Mesothelial cell of epicardium (in vitro differentiated cells): ENCODE measurements at regions not wholly inside any gene's neighbourhood (a gene's known extent, or its start where the extent isn't known, plus 50 kb on each side); places are given as distances from the start of the nearest gene placed in this dataset.

Experiments used
- DNase-seq, 2 experiments: peaks; one replicate each; pipeline ENCODE4 v3.0.0; 2021; ENCODE audit warnings: low spot score in 2 of 2; ENCODE audit not compliant: unreplicated experiment in 2 of 2
- H3K27ac Mint-ChIP-seq: 2 replicates; pipeline ENCODE4 v1.8.0; 2021; ENCODE audit warnings: mixed read lengths
- H3K27me3 Mint-ChIP-seq: 2 replicates; pipeline ENCODE4 v1.8.0; 2021; ENCODE audit warnings: low read depth, mixed read lengths
- H3K36me3 Mint-ChIP-seq: 2 replicates; pipeline ENCODE4 v1.8.0; 2021; ENCODE audit warnings: mixed read lengths
- H3K4me1 Mint-ChIP-seq: 2 replicates; pipeline ENCODE4 v1.8.0; 2021; ENCODE audit warnings: mixed read lengths
- H3K4me3 Mint-ChIP-seq: 2 replicates; pipeline ENCODE4 v1.8.0; 2021; ENCODE audit warnings: mild to moderate bottlenecking, moderate library complexity, mixed read lengths
- H3K9me3 Mint-ChIP-seq: 2 replicates; pipeline ENCODE4 v1.8.0; 2021; ENCODE audit warnings: mixed read lengths
- TF ChIP-seq, protein P1 (sequence below): fragments of 200-600 bp; sonication (generic); IDR thresholded peaks from one replicate; pipeline ENCODE4 v1.5.0; 2021; ENCODE audit warnings: antibody characterized with exemption; ENCODE audit not compliant: unreplicated experiment

GRCh38 chr2:14806613-14807012, 174.1 kb downstream of the LRATD1 start:
- H3K4me3 Mint-ChIP-seq: no peak overlapping the region
- no peaks in the 10 kb centered on the region for H3K36me3 Mint-ChIP-seq
- no peak for DNase-seq
- no peaks in the 10 kb centered on the region for H3K27me3 Mint-ChIP-seq
- no peak overlapping the region for H3K27ac Mint-ChIP-seq
- TF ChIP-seq, protein P1, sequence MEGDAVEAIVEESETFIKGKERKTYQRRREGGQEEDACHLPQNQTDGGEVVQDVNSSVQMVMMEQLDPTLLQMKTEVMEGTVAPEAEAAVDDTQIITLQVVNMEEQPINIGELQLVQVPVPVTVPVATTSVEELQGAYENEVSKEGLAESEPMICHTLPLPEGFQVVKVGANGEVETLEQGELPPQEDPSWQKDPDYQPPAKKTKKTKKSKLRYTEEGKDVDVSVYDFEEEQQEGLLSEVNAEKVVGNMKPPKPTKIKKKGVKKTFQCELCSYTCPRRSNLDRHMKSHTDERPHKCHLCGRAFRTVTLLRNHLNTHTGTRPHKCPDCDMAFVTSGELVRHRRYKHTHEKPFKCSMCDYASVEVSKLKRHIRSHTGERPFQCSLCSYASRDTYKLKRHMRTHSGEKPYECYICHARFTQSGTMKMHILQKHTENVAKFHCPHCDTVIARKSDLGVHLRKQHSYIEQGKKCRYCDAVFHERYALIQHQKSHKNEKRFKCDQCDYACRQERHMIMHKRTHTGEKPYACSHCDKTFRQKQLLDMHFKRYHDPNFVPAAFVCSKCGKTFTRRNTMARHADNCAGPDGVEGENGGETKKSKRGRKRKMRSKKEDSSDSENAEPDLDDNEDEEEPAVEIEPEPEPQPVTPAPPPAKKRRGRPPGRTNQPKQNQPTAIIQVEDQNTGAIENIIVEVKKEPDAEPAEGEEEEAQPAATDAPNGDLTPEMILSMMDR: no peak
- peaks cover 24% of the 10 kb centered on the region for H3K9me3 Mint-ChIP-seq
- no peaks in the 10 kb centered on the region for H3K4me1 Mint-ChIP-seq

DNA sequence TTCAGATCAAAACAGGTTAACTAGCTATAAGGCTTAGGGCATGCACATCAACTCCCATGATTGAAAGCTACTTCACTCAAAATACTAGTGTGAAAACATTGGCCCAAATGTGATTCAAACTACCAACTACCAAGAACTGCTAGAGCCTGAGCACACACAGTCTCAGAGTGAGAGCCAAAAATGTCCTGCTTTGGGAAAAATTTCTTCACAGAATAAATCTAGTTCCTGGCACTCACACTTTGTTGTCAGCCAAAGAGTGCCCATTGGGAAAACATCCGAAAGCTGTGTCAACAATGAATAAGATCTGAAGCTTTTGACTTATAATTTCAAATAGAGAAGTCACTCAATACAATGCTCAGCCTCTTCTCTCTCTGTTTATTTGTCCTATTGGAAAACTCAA, 182.7 kb downstream of the LRATD1 start:
- Mint-ChIP-seq H3K9me3 (peaks cover 39% of the 10 kb centered on the region), H3K36me3 (no peaks in the 10 kb centered on the region), H3K27ac (no peak overlapping the region), H3K4me1 (no peaks in the 10 kb centered on the region), H3K4me3 (no peak overlapping the region), H3K27me3 (peaks cover 4% of the 10 kb centered on the region)
- DNase-seq: no peak
- TF ChIP-seq, protein P1: no peak

DNA sequence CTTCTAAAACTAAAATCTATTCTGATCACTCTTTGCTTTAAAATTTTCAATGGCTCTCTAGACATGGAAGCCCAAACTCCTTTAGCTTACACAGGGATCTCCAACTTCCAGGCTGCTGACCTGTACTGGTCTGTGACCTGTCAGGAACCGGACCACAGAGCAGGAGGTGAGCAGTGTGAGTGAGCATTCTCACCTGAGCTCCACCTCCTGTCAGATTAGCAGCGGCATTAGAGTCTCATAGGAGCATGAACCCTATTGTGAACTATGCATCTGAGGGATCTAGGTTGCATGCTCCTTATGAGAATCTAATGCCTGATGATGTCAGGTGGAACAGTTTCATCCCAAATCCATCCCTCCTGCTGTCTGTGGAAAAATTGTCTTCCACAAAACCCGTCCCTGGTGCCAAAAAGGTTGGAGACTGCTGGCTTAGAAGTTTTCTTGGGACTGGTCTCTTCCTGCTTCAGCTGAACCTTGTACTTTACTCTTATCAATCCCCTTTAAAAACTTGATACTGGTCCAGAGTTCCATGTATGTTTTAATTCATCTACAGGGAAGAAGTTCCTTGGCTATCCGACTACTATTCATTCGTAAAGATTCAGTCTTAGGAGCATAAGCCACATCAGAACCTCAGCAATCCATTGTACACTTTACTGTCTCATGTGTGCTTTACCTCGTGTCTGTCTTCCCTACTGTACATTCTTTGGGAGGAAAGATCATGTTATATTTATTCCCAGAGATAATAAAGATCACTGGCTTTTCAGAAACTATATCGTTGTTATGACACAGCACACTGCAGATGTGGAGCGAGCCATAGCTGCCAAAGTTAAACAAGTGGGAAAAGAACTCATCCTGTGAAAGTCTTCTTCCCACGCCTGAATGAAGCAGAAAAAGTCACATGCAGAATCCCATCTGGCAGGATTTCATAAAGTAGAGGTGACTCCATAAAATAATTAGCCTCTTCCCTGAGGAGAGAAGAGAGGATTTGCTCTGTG, 183.8 kb downstream of the LRATD1 start:
- TF ChIP-seq, protein P1: no peak
- no peak overlapping the region for H3K4me3 Mint-ChIP-seq
- no peaks in the 10 kb centered on the region for H3K4me1 Mint-ChIP-seq
- H3K27me3 Mint-ChIP-seq: peaks cover 4% of the 10 kb centered on the region
- H3K9me3 Mint-ChIP-seq: peaks cover 34% of the 10 kb centered on the region
- H3K36me3 Mint-ChIP-seq: no peaks in the 10 kb centered on the region
- no peak for DNase-seq
- H3K27ac Mint-ChIP-seq: no peak overlapping the region

DNA sequence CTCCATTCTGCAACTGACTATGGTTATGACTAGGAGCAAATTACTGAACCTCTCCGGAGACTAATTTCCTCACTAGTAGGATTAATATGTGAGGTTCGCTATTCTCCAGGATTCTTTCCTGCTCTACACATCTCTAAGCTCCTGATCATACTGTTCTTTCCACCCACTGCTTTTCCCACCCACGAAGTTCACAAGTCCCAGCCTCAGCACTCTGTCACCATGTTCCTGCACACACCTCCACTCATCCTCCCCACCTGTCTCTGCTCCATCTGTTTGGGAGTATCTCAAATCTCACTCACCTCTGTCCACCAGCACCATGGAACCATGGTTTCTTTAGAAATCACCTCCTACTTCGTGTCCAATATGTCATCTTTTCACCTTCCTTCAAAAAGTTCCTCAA, 185.3 kb downstream of the LRATD1 start:
- no peak overlapping the region for H3K4me3 Mint-ChIP-seq
- TF ChIP-seq, protein P1: no peak
- H3K36me3 Mint-ChIP-seq: no peaks in the 10 kb centered on the region
- H3K27me3 Mint-ChIP-seq: peaks cover 4% of the 10 kb centered on the region
- no peaks in the 10 kb centered on the region for H3K4me1 Mint-ChIP-seq
- no peak overlapping the region for H3K27ac Mint-ChIP-seq
- peaks cover 23% of the 10 kb centered on the region for H3K9me3 Mint-ChIP-seq
- DNase-seq: no peak

DNA sequence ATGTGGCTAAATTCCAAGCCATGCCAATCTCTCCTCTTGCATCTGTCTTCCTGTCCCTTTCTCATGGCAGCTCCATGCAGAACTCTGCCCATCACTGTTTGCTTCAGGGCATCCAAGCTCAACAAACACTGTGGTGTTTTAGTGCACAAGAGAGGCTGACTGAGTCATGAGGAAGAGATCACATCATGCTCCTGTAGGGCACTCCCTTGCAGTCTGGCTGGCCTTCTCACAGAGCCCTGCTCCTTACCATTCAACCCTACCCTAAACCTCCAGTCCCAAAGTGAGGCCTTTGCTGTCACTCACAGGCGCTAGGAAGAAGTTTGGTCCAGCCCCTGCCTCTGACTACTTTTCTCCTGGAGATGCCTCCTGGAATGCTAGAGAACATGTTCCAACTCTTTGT, 194.0 kb downstream of the LRATD1 start:
- H3K27ac Mint-ChIP-seq: no peak overlapping the region
- no peaks in the 10 kb centered on the region for H3K9me3 Mint-ChIP-seq
- no peaks in the 10 kb centered on the region for H3K4me1 Mint-ChIP-seq
- H3K4me3 Mint-ChIP-seq: no peak overlapping the region
- DNase-seq: no peak
- no peaks in the 10 kb centered on the region for H3K27me3 Mint-ChIP-seq
- H3K36me3 Mint-ChIP-seq: no peaks in the 10 kb centered on the region
- TF ChIP-seq, protein P1: no peak
